HEK293 (cell line): ENCODE measurements at regions not wholly inside any gene's neighbourhood (a gene's known extent, or its start where the extent isn't known, plus 50 kb on each side); places are given as distances from the start of the nearest gene placed in this dataset.

Experiments used
- CTCF ChIA-PET: fragments of 350-600 bp; formaldehyde crosslinking; extraction: SDS; loops from one replicate; lab custom pipeline; 2021; ENCODE audit warnings: antibody characterized with exemption; lab: Yijun Ruan, JAX
- POLR2A ChIA-PET: fragments of 300-600 bp; formaldehyde crosslinking; extraction: SDS; loops from one replicate; lab custom pipeline; 2020; ENCODE audit warnings: antibody characterized with exemption, inconsistent platforms; lab: Yijun Ruan, JAX
- H3K27ac ChIP-seq: fragments of 200-500 bp; sonication (Bioruptor generic); 2 replicates; pipeline ENCODE4 v1.5.1; 2014; ENCODE audit warnings: low read depth, low read length, control low read depth, inconsistent platforms; ENCODE audit errors: extremely low read depth
- H3K36me3 ChIP-seq, 2 experiments: fragments of 200-500 bp in 1 of 2; sonication (Bioruptor generic) in 1 of 2; 1 replicate in 1 of 2; 2 replicates in 1 of 2; pipeline ENCODE4 v1.5.1; 2014 to 2017; ENCODE audit warnings: inconsistent platforms in 2 of 2, low read length in 2 of 2; ENCODE audit not compliant: control insufficient read depth in 2 of 2, insufficient read depth in 1 of 2
- H3K4me1 ChIP-seq: fragments of 200-500 bp; sonication (Bioruptor generic); 2 replicates; pipeline ENCODE4 v1.5.1; 2014; ENCODE audit warnings: mild to moderate bottlenecking, low read length, inconsistent platforms; ENCODE audit not compliant: control insufficient read depth, insufficient read depth
- H3K4me3 ChIP-seq: 2 replicates; pipeline ENCODE4 v1.5.1; 2011; ENCODE audit warnings: low read depth, mild to moderate bottlenecking, control low read depth, low read length, moderate library complexity
- H3K9me3 ChIP-seq: fragments of 200-500 bp; sonication (Bioruptor generic); 2 replicates; pipeline ENCODE4 v1.5.1; 2014; ENCODE audit warnings: low read depth, low read length, inconsistent platforms; ENCODE audit not compliant: control insufficient read depth, insufficient read depth
- BCL11B ChIP-seq: fragments of 450-650 bp; formaldehyde crosslinking; IDR thresholded peaks from 2 replicates; pipeline ENCODE4 v1.5.1; 2016; ENCODE audit warnings: low read depth, missing biosample characterization, missing genetic modification characterization
- GFI1B ChIP-seq: fragments of 450-650 bp; formaldehyde crosslinking; IDR thresholded peaks from 2 replicates; pipeline ENCODE4 v1.5.1; 2016; ENCODE audit warnings: missing biosample characterization, missing genetic modification characterization
- HOXA7 ChIP-seq: sonication (generic); formaldehyde crosslinking; IDR thresholded peaks from 2 replicates; pipeline ENCODE4 v1.8.1; 2022; ENCODE audit warnings: missing genetic modification reagents, borderline replicate concordance
- HOXC10 ChIP-seq: sonication (generic); formaldehyde crosslinking; IDR thresholded peaks from 2 replicates; pipeline ENCODE4 v1.8.1; 2023; ENCODE audit warnings: mild to moderate bottlenecking, missing genetic modification reagents
- RBAK ChIP-seq: fragments of 450-650 bp; formaldehyde crosslinking; IDR thresholded peaks from 2 replicates; pipeline ENCODE4 v1.5.1; 2016; ENCODE audit warnings: missing biosample characterization, missing genetic modification characterization
- SP3 ChIP-seq: fragments of 450-650 bp; formaldehyde crosslinking; IDR thresholded peaks from 2 replicates; pipeline ENCODE4 v1.5.1; 2016; ENCODE audit warnings: missing biosample characterization, missing genetic modification characterization
- SP7 ChIP-seq: fragments of 450-650 bp; formaldehyde crosslinking; IDR thresholded peaks from 2 replicates; pipeline ENCODE4 v1.5.1; 2016; ENCODE audit warnings: missing biosample characterization, missing genetic modification characterization
- WT1 ChIP-seq: fragments of 450-650 bp; formaldehyde crosslinking; IDR thresholded peaks from 2 replicates; pipeline ENCODE4 v1.5.1; 2016; ENCODE audit warnings: missing biosample characterization, missing genetic modification characterization
- ZBTB17 ChIP-seq: fragments of 450-650 bp; formaldehyde crosslinking; IDR thresholded peaks from 2 replicates; pipeline ENCODE4 v1.5.1; 2016; ENCODE audit warnings: missing biosample characterization, missing genetic modification characterization
- ZBTB21 ChIP-seq: fragments of 450-650 bp; formaldehyde crosslinking; IDR thresholded peaks from 2 replicates; pipeline ENCODE4 v1.5.1; 2017; ENCODE audit warnings: missing biosample characterization, missing genetic modification characterization
- ZBTB8A ChIP-seq: fragments of 450-650 bp; formaldehyde crosslinking; IDR thresholded peaks from 2 replicates; pipeline ENCODE4 v1.5.1; 2016; ENCODE audit warnings: missing biosample characterization, missing genetic modification characterization
- ZEB2 ChIP-seq: fragments of 450-650 bp; formaldehyde crosslinking; IDR thresholded peaks from 2 replicates; pipeline ENCODE4 v1.5.1; 2016; ENCODE audit warnings: missing biosample characterization, missing genetic modification characterization
- ZFHX2 ChIP-seq: fragments of 450-650 bp; formaldehyde crosslinking; conservative IDR thresholded peaks from 2 replicates; pipeline ENCODE4 v1.5.1; 2016; ENCODE audit warnings: missing biosample characterization, missing genetic modification characterization
- ZNF114 ChIP-seq: fragments of 450-650 bp; formaldehyde crosslinking; IDR thresholded peaks from 2 replicates; pipeline ENCODE4 v1.5.0; 2017; ENCODE audit warnings: missing biosample characterization, missing genetic modification characterization
- ZNF292 ChIP-seq: fragments of 450-650 bp; formaldehyde crosslinking; IDR thresholded peaks from 2 replicates; pipeline ENCODE4 v1.5.1; 2016; ENCODE audit warnings: low read depth, missing biosample characterization, missing genetic modification characterization, borderline replicate concordance
- ZNF354C ChIP-seq: fragments of 450-650 bp; formaldehyde crosslinking; IDR thresholded peaks from 2 replicates; pipeline ENCODE4 v1.5.1; 2016; ENCODE audit warnings: missing biosample characterization, missing genetic modification characterization, low read depth, borderline replicate concordance
- ZNF37A ChIP-seq: fragments of 450-650 bp; IDR thresholded peaks from 2 replicates; pipeline ENCODE4 v1.5.1; 2018; ENCODE audit warnings: missing biosample characterization, missing genetic modification characterization
- ZNF394 ChIP-seq: fragments of 450-650 bp; formaldehyde crosslinking; IDR thresholded peaks from 2 replicates; pipeline ENCODE4 v1.5.1; 2016; ENCODE audit warnings: missing biosample characterization, missing genetic modification characterization, mild to moderate bottlenecking, moderate library complexity, borderline replicate concordance
- ZNF416 ChIP-seq: fragments of 450-650 bp; formaldehyde crosslinking; IDR thresholded peaks from 2 replicates; pipeline ENCODE4 v1.5.1; 2016; ENCODE audit warnings: missing biosample characterization, missing genetic modification characterization
- ZNF423 ChIP-seq: fragments of 450-650 bp; formaldehyde crosslinking; IDR thresholded peaks from 2 replicates; pipeline ENCODE4 v1.5.1; 2016; ENCODE audit warnings: missing biosample characterization, missing genetic modification characterization
- ZNF529 ChIP-seq: fragments of 450-650 bp; formaldehyde crosslinking; IDR thresholded peaks from 2 replicates; pipeline ENCODE4 v1.5.1; 2017; ENCODE audit warnings: missing genetic modification characterization, missing biosample characterization; ENCODE audit not compliant: insufficient replicate concordance
- ZNF544 ChIP-seq: fragments of 450-650 bp; formaldehyde crosslinking; IDR thresholded peaks from 2 replicates; pipeline ENCODE4 v1.5.0; 2017; ENCODE audit warnings: missing biosample characterization, missing genetic modification characterization
- ZNF558 ChIP-seq: fragments of 450-650 bp; formaldehyde crosslinking; IDR thresholded peaks from 2 replicates; pipeline ENCODE4 v1.5.1; 2016; ENCODE audit warnings: missing biosample characterization, missing genetic modification characterization
- ZNF561 ChIP-seq: fragments of 450-650 bp; IDR thresholded peaks from 2 replicates; pipeline ENCODE4 v1.5.1; 2018; ENCODE audit warnings: missing biosample characterization, missing genetic modification characterization, borderline replicate concordance
- ZNF677 ChIP-seq: fragments of 450-650 bp; IDR thresholded peaks from 2 replicates; pipeline ENCODE4 v1.5.0; 2018; ENCODE audit warnings: missing biosample characterization, mild to moderate bottlenecking, missing genetic modification characterization, moderate library complexity
- ZSCAN30 ChIP-seq: fragments of 450-650 bp; IDR thresholded peaks from 2 replicates; pipeline ENCODE4 v1.5.1; 2018; ENCODE audit warnings: missing biosample characterization, mild to moderate bottlenecking, missing genetic modification characterization, moderate library complexity
- TF ChIP-seq, protein P1 (sequence below): fragments of 450-650 bp; formaldehyde crosslinking; IDR thresholded peaks from 2 replicates; pipeline ENCODE4 v1.5.1; 2016; ENCODE audit warnings: missing biosample characterization, missing genetic modification characterization
- TF ChIP-seq, protein P2 (sequence below): fragments of 450-650 bp; formaldehyde crosslinking; IDR thresholded peaks from 2 replicates; pipeline ENCODE4 v1.5.1; 2017; ENCODE audit warnings: missing biosample characterization, missing genetic modification characterization
- TF ChIP-seq, protein P3 (sequence below): fragments of 450-650 bp; formaldehyde crosslinking; IDR thresholded peaks from 2 replicates; pipeline ENCODE4 v1.5.1; 2016; ENCODE audit warnings: missing biosample characterization, missing genetic modification characterization
- TF ChIP-seq, protein P4 (sequence below): fragments of 450-650 bp; formaldehyde crosslinking; IDR thresholded peaks from 2 replicates; pipeline ENCODE4 v1.5.0; 2017; ENCODE audit warnings: missing biosample characterization, missing genetic modification characterization, borderline replicate concordance

DNA sequence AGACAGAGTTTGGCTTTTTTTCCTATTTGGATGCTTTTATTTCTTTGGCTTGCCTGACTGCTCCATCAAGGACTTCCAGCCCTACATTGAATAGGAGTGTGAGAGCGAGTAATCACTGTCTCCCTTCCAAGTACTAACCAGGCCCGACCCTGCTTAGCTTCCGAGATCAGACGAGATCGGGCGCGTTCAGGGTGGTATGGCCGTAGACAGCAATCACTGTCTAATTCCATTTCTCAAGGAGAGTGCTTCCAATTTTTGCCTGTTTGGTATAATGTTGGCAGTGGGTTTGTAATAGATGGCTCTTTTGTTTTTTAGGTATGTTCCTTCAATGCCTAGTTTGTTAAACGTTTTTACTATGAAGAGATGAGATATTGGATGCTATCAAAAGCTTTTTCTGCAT is 125.0 kb upstream of the PEX5L start:
- POLR2A ChIA-PET: no interaction called here
- Histone ChIP-seq H3K36me3 (no peaks in the 10 kb centered on the region), H3K4me3 (no peak overlapping the region), H3K27ac (no peak overlapping the region), H3K4me1 (no peaks in the 10 kb centered on the region), H3K9me3 (no peaks in the 10 kb centered on the region)
- no peak for TF ChIP-seq HOXC10 (CRISPR knock-in tag)
- no peak for TF ChIP-seq HOXA7 (CRISPR knock-in tag)
- CTCF ChIA-PET: no interaction called here

DNA sequence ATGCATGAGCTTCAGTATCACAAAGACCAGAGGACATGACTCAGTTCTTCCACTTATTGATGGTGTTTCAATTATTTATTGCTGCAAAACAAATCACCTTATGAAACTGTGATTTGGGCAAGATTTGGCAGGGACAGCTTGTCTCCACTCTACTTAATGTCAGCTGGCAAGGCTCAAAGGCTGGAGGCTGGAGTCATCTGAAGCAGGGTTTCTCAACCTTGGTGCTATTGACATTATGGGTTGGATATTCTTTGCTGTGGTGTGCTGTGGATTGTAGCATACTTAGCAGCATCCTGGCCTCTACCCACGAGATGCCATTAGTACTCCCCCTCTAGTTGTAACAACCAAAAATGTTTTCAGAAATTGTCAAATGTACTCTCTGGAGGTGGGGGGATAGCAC is 138.8 kb upstream of the PEX5L start:
- ChIA-PET CTCF (no interaction called here), POLR2A (no interaction called here)
- no peak overlapping the region for H3K27ac ChIP-seq

DNA sequence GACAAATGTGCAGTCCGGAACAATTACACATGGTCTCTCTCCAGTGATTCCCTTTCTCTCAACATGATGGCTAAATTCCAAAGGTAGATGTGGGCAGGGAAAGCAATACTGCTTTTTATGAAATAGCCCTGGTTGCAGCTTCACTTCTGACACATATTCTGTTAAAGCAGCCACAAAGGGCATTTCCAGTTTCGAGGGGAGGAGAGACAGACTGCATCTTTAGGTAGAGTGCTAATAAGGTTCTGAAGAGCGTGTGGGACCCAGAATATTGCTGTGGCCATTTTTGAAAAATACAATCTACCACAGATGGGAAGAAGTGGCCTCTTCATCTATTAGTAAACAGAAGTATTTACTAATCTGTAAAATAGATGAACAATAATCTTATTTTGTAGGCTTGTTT is 139.3 kb upstream of the PEX5L start:
- POLR2A ChIA-PET: no interaction called here
- TF ChIP-seq, protein P1, sequence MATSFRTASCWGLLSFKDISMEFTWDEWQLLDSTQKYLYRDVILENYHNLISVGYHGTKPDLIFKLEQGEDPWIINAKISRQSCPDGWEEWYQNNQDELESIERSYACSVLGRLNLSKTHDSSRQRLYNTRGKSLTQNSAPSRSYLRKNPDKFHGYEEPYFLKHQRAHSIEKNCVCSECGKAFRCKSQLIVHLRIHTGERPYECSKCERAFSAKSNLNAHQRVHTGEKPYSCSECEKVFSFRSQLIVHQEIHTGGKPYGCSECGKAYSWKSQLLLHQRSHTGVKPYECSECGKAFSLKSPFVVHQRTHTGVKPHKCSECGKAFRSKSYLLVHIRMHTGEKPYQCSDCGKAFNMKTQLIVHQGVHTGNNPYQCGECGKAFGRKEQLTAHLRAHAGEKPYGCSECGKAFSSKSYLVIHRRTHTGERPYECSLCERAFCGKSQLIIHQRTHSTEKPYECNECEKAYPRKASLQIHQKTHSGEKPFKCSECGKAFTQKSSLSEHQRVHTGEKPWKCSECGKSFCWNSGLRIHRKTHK (tag by site-specific recombination): no peak
- TF ChIP-seq ZSCAN30 (tag by site-specific recombination) (no peak), SP7 (no peak), ZNF677 (no peak), ZNF354C (tag by site-specific recombination) (no peak), SP3 (tag by site-specific recombination) (no peak), ZNF292 (no peak), ZEB2 (tag by site-specific recombination) (no peak), ZFHX2 (tag by site-specific recombination) (no peak), ZNF37A (no peak), WT1 (tag by site-specific recombination) (no peak), ZNF416 (tag by site-specific recombination) (no peak)
- H3K9me3 ChIP-seq: no peaks in the 10 kb centered on the region
- H3K4me3 ChIP-seq: no peak overlapping the region
- H3K4me1 ChIP-seq: no peaks in the 10 kb centered on the region
- no peak overlapping the region for H3K27ac ChIP-seq
- no peaks in the 10 kb centered on the region for H3K36me3 ChIP-seq
- CTCF ChIA-PET: no interaction called here

More for the DNA sequence above, 138.8 kb upstream of the PEX5L start:
- TF ChIP-seq ZNF561 (tag by site-specific recombination): no peak
- no peak for TF ChIP-seq ZNF544 (tag by site-specific recombination)
- TF ChIP-seq ZNF114 (tag by site-specific recombination): no peak
- TF ChIP-seq ZNF423 (tag by site-specific recombination): no peak
- no peak for TF ChIP-seq ZEB2 (tag by site-specific recombination)
- no peak for TF ChIP-seq ZNF394 (tag by site-specific recombination)
- TF ChIP-seq ZNF37A: no peak
- no peak for TF ChIP-seq ZBTB17
- no peak for TF ChIP-seq BCL11B
- TF ChIP-seq ZBTB8A (tag by site-specific recombination): no peak
- TF ChIP-seq, protein P2, sequence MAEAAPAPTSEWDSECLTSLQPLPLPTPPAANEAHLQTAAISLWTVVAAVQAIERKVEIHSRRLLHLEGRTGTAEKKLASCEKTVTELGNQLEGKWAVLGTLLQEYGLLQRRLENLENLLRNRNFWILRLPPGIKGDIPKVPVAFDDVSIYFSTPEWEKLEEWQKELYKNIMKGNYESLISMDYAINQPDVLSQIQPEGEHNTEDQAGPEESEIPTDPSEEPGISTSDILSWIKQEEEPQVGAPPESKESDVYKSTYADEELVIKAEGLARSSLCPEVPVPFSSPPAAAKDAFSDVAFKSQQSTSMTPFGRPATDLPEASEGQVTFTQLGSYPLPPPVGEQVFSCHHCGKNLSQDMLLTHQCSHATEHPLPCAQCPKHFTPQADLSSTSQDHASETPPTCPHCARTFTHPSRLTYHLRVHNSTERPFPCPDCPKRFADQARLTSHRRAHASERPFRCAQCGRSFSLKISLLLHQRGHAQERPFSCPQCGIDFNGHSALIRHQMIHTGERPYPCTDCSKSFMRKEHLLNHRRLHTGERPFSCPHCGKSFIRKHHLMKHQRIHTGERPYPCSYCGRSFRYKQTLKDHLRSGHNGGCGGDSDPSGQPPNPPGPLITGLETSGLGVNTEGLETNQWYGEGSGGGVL (tag by site-specific recombination): no peak
- no peak for TF ChIP-seq ZNF558 (tag by site-specific recombination)
- TF ChIP-seq RBAK: no peak
- TF ChIP-seq ZBTB21 (tag by site-specific recombination): no peak
- TF ChIP-seq GFI1B (tag by site-specific recombination): no peak
- TF ChIP-seq, protein P3, sequence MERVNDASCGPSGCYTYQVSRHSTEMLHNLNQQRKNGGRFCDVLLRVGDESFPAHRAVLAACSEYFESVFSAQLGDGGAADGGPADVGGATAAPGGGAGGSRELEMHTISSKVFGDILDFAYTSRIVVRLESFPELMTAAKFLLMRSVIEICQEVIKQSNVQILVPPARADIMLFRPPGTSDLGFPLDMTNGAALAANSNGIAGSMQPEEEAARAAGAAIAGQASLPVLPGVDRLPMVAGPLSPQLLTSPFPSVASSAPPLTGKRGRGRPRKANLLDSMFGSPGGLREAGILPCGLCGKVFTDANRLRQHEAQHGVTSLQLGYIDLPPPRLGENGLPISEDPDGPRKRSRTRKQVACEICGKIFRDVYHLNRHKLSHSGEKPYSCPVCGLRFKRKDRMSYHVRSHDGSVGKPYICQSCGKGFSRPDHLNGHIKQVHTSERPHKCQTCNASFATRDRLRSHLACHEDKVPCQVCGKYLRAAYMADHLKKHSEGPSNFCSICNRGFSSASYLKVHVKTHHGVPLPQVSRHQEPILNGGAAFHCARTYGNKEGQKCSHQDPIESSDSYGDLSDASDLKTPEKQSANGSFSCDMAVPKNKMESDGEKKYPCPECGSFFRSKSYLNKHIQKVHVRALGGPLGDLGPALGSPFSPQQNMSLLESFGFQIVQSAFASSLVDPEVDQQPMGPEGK (tag by site-specific recombination): no peak
- TF ChIP-seq ZNF529 (tag by site-specific recombination): no peak
- TF ChIP-seq, protein P4, sequence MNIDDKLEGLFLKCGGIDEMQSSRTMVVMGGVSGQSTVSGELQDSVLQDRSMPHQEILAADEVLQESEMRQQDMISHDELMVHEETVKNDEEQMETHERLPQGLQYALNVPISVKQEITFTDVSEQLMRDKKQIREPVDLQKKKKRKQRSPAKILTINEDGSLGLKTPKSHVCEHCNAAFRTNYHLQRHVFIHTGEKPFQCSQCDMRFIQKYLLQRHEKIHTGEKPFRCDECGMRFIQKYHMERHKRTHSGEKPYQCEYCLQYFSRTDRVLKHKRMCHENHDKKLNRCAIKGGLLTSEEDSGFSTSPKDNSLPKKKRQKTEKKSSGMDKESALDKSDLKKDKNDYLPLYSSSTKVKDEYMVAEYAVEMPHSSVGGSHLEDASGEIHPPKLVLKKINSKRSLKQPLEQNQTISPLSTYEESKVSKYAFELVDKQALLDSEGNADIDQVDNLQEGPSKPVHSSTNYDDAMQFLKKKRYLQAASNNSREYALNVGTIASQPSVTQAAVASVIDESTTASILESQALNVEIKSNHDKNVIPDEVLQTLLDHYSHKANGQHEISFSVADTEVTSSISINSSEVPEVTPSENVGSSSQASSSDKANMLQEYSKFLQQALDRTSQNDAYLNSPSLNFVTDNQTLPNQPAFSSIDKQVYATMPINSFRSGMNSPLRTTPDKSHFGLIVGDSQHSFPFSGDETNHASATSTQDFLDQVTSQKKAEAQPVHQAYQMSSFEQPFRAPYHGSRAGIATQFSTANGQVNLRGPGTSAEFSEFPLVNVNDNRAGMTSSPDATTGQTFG: no peak
- no peaks in the 10 kb centered on the region for H3K36me3 ChIP-seq
- no peaks in the 10 kb centered on the region for H3K4me1 ChIP-seq
- H3K9me3 ChIP-seq: no peaks in the 10 kb centered on the region
- H3K4me3 ChIP-seq: no peak overlapping the region
